ENCODE measurements at regions not wholly inside any gene's neighbourhood (a gene's known extent, or its start where the extent isn't known, plus 50 kb on each side); places are given as distances from the start of the nearest gene placed in this dataset.

DNA sequence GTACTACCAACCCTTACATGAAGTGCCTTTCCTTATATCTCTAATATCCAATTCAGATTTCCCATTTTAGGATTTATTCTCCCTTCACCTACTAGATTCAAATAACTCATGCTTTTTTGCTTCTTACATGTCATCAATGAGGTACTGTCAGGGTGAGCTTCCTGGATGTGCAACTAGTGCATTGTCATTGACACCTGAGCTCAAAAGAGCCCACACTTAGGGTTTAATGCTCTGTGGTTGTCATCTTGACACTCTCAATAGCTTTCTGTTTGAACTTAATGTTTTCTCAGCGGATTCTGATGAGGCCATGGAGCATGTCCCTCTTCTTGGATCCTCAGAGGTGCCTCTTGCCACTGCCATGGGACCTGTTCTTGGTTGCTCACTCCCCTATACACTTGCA is 1033.3 kb upstream of the EYS start:
- no peak overlapping the region for H3K4me3 ChIP-seq (ENCODE audit: low read depth, low read length)
- TF ChIP-seq, protein P1, sequence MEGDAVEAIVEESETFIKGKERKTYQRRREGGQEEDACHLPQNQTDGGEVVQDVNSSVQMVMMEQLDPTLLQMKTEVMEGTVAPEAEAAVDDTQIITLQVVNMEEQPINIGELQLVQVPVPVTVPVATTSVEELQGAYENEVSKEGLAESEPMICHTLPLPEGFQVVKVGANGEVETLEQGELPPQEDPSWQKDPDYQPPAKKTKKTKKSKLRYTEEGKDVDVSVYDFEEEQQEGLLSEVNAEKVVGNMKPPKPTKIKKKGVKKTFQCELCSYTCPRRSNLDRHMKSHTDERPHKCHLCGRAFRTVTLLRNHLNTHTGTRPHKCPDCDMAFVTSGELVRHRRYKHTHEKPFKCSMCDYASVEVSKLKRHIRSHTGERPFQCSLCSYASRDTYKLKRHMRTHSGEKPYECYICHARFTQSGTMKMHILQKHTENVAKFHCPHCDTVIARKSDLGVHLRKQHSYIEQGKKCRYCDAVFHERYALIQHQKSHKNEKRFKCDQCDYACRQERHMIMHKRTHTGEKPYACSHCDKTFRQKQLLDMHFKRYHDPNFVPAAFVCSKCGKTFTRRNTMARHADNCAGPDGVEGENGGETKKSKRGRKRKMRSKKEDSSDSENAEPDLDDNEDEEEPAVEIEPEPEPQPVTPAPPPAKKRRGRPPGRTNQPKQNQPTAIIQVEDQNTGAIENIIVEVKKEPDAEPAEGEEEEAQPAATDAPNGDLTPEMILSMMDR (IDR thresholded peaks at IDR 0.05; ENCODE audit: borderline replicate concordance, insufficient read depth, low read depth, low read length): no peak

DNA sequence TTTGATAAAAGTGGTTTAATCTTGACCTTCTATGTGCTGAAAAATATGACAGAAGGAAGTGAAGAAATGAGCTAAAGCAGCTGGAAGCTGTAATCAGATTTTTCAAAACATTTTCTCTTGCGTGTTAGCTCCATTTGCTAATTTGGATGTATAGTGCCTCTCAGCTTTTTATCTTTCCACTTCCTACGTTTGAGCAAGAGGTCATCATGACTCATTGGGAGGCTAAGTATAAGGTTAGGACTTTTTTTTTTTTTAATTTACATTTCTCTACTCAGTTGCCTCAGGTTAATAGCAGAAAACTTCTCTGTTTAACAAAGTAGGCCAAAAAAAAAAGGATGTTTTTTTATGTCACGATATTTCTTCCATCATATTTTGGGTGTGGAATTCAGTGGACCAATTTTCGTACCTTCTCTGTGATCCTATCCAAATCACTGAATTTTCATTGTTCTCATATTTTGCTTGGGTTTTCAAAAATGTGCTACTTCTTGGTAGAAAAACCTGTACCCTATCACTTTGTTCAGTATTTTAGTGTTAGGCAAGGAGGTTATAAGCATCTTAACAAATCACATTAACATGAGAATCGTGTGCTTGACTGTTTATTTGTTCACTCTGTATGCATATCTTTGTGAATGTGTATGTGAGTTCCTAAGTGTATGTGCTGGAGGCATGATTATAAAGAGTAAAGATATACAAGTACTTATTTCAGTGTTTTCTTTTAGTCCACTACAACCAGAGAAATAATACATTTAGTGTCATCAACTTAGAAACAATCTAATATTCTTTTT is 1028.3 kb upstream of the EYS start:
- TF ChIP-seq, protein P1 (IDR thresholded peaks at IDR 0.05; ENCODE audit: borderline replicate concordance, insufficient read depth, low read depth, low read length): no peak
- H3K4me3 ChIP-seq (ENCODE audit: low read depth, low read length): no peak overlapping the region

- TF ChIP-seq, protein P1 (IDR thresholded peaks at IDR 0.05; ENCODE audit: borderline replicate concordance, insufficient read depth, low read depth, low read length): no peak
Observed at GRCh38 chr6:66731310-66731709, 1024.3 kb upstream of the EYS start.

DNA sequence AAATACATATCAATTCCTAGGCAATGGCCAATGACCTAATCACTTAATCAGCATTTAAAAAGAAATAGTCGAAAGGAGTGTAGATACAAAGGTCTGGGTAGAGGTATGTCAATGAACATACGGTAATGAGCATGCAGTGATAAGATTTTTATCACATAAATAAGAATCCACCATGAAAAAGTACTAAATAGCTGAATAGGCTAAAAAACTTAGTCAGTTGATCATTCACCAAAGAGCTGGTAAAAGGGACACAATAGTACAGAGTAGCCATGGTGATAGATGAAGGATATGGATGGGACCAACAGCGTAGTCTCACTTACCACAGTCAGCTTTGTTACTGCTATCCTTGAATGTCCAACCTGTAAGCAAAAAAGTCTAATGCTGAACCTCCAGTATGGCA is 1018.6 kb upstream of the EYS start:
- no peak overlapping the region for H3K4me3 ChIP-seq (ENCODE audit: low read depth, low read length)
- TF ChIP-seq, protein P1 (IDR thresholded peaks at IDR 0.05; ENCODE audit: borderline replicate concordance, insufficient read depth, low read depth, low read length): no peak

More at GRCh38 chr6:66731310-66731709, 1024.3 kb upstream of the EYS start:
- no peak overlapping the region for H3K4me3 ChIP-seq (ENCODE audit: low read depth, low read length)

GRCh38 chr6:66717801-66718200 is 1010.8 kb upstream of the EYS start:
- TF ChIP-seq, protein P1 (IDR thresholded peaks at IDR 0.05; ENCODE audit: borderline replicate concordance, insufficient read depth, low read depth, low read length): no peak

GRCh38 chr6:66699385-66699784 is 992.4 kb upstream of the EYS start:
- no peak overlapping the region for H3K4me3 ChIP-seq (ENCODE audit: low read depth, low read length)
- TF ChIP-seq, protein P1 (IDR thresholded peaks at IDR 0.05; ENCODE audit: borderline replicate concordance, insufficient read depth, low read depth, low read length): no peak

More at GRCh38 chr6:66717801-66718200, 1010.8 kb upstream of the EYS start:
- no peak overlapping the region for H3K4me3 ChIP-seq (ENCODE audit: low read depth, low read length)

DNA sequence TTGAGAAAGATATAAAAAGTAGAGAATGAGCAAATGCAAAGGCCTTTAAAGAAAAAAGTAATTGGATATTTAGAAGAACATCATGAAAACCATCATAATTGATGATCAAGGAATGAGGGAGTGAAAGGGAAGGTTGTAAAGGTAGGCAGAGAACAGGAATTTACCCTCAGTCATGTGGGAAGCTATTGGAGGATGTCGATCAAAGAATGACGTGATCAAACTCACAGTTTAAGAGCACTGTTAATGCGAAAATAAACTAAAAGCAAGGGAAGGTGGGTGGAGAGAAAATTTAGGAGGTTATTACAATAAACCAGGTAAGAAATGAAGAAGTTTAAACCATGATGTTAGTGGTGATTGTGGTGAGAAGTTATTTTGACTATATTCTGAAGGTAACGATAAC is 982.6 kb upstream of the EYS start:
- no peak overlapping the region for H3K4me3 ChIP-seq (ENCODE audit: low read depth, low read length)
- TF ChIP-seq, protein P1 (IDR thresholded peaks at IDR 0.05; ENCODE audit: borderline replicate concordance, insufficient read depth, low read depth, low read length): no peak

All from GM12875 (cell line).